ENCODE measurements at regions not wholly inside any gene's neighbourhood (a gene's known extent, or its start where the extent isn't known, plus 50 kb on each side); places are given as distances from the start of the nearest gene placed in this dataset.
A peak's percentile ranks its signal among the peaks of the same experiment; 100 is the strongest.

- no peaks in the 10 kb centered on the region for H4K20me1 ChIP-seq (ENCODE audit: control insufficient read depth, extremely low read depth, insufficient read depth, low read length)
- no peak overlapping the region for H3K4me3 ChIP-seq (replicated peaks in 1 of 4; ENCODE audit: control extremely low read depth in 1 of 4, insufficient read depth in 1 of 4, low read depth in 3 of 4, low read length in 4 of 4)
- H3K36me3 ChIP-seq (ENCODE audit: control insufficient read depth, insufficient read depth, low read length) = no peaks in the 10 kb centered on the region
- no peak overlapping the region for H3K27ac ChIP-seq (ENCODE audit: insufficient read depth, low read length)
- DNase-seq (ENCODE audit: low read depth in 2 of 2) = peak in 1 of 2 donors; percentile 37
- H3K9ac ChIP-seq (ENCODE audit: insufficient read depth, low read length) = no peak overlapping the region
- no peaks in the 10 kb centered on the region for H3K9me3 ChIP-seq (ENCODE audit: control insufficient read depth, insufficient read depth, low read depth, low read length)
- H3K4me2 ChIP-seq (ENCODE audit: extremely low read depth, insufficient read depth, low read length) = no peak overlapping the region
- H3K79me2 ChIP-seq (ENCODE audit: control insufficient read depth, insufficient read depth, low read length) = no peaks in the 10 kb centered on the region
- no peaks in the 10 kb centered on the region for H3K4me1 ChIP-seq (ENCODE audit: control insufficient read depth, extremely low read depth, insufficient read depth, low read length)
- no peak overlapping the region for H2AFZ ChIP-seq (ENCODE audit: low read length)
- no peaks in the 10 kb centered on the region for H3K27me3 ChIP-seq (ENCODE audit: control insufficient read depth, insufficient read depth, low read length)
- TF ChIP-seq EZH2 (IDR thresholded peaks at IDR 0.05; ENCODE audit: low read length, missing control alignments) = no peak
- TF ChIP-seq, protein P1, sequence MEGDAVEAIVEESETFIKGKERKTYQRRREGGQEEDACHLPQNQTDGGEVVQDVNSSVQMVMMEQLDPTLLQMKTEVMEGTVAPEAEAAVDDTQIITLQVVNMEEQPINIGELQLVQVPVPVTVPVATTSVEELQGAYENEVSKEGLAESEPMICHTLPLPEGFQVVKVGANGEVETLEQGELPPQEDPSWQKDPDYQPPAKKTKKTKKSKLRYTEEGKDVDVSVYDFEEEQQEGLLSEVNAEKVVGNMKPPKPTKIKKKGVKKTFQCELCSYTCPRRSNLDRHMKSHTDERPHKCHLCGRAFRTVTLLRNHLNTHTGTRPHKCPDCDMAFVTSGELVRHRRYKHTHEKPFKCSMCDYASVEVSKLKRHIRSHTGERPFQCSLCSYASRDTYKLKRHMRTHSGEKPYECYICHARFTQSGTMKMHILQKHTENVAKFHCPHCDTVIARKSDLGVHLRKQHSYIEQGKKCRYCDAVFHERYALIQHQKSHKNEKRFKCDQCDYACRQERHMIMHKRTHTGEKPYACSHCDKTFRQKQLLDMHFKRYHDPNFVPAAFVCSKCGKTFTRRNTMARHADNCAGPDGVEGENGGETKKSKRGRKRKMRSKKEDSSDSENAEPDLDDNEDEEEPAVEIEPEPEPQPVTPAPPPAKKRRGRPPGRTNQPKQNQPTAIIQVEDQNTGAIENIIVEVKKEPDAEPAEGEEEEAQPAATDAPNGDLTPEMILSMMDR (conservative IDR thresholded peaks at IDR 0.05 in 1 of 2, IDR thresholded peaks at IDR 0.05 in 1 of 2; ENCODE audit: low read depth in 1 of 2, low read length in 2 of 2) = no peak
Observed at GRCh38 chr16:65375651-65376050, 253.8 kb upstream of the CDH11 start.

- H3K4me3 ChIP-seq (replicated peaks in 1 of 4; ENCODE audit: control extremely low read depth in 1 of 4, insufficient read depth in 1 of 4, low read depth in 3 of 4, low read length in 4 of 4) = no peak overlapping the region
- no peaks in the 10 kb centered on the region for H3K79me2 ChIP-seq (ENCODE audit: control insufficient read depth, insufficient read depth, low read length)
- no peak for TF ChIP-seq EZH2 (IDR thresholded peaks at IDR 0.05; ENCODE audit: low read length, missing control alignments)
- TF ChIP-seq, protein P1 (conservative IDR thresholded peaks at IDR 0.05 in 1 of 2, IDR thresholded peaks at IDR 0.05 in 1 of 2; ENCODE audit: low read depth in 1 of 2, low read length in 2 of 2) = no peak
- H3K36me3 ChIP-seq (ENCODE audit: control insufficient read depth, insufficient read depth, low read length) = no peaks in the 10 kb centered on the region
- H3K27me3 ChIP-seq (ENCODE audit: control insufficient read depth, insufficient read depth, low read length) = no peaks in the 10 kb centered on the region
- DNase-seq (ENCODE audit: low read depth in 2 of 2) = no peak
- H3K4me2 ChIP-seq (ENCODE audit: extremely low read depth, insufficient read depth, low read length) = no peak overlapping the region
- H3K4me1 ChIP-seq (ENCODE audit: control insufficient read depth, extremely low read depth, insufficient read depth, low read length) = no peaks in the 10 kb centered on the region
- no peak overlapping the region for H2AFZ ChIP-seq (ENCODE audit: low read length)
- no peaks in the 10 kb centered on the region for H3K9me3 ChIP-seq (ENCODE audit: control insufficient read depth, insufficient read depth, low read depth, low read length)
- no peaks in the 10 kb centered on the region for H4K20me1 ChIP-seq (ENCODE audit: control insufficient read depth, extremely low read depth, insufficient read depth, low read length)
- H3K9ac ChIP-seq (ENCODE audit: insufficient read depth, low read length) = no peak overlapping the region
- no peak overlapping the region for H3K27ac ChIP-seq (ENCODE audit: insufficient read depth, low read length)
Observed at GRCh38 chr16:65373097-65373496, 251.2 kb upstream of the CDH11 start.

DNA sequence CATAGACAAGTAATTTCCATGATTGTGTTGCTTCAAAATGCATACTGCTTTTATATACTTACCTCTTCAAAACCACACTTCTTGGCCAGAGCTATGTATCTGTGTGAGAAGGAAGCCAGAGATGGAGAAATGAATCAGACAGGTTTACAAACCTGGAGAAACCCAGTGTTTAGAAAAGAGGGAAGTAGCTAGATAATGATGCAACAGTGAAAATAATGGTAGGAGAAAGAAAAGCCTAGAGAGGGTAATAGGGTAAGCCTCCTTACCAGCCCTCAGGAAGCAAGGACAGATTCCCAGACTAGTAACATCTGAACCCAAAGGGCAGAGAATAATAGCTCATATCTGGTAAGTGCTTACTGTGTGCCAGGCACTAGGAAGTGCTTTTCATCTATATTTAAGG lies 250.3 kb upstream of the CDH11 start:
- no peaks in the 10 kb centered on the region for H3K9me3 ChIP-seq (ENCODE audit: control insufficient read depth, insufficient read depth, low read depth, low read length)
- TF ChIP-seq EZH2 (IDR thresholded peaks at IDR 0.05; ENCODE audit: low read length, missing control alignments) = no peak
- TF ChIP-seq, protein P1 (conservative IDR thresholded peaks at IDR 0.05 in 1 of 2, IDR thresholded peaks at IDR 0.05 in 1 of 2; ENCODE audit: low read depth in 1 of 2, low read length in 2 of 2) = no peak
- H2AFZ ChIP-seq (ENCODE audit: low read length) = no peak overlapping the region
- no peak overlapping the region for H3K4me2 ChIP-seq (ENCODE audit: extremely low read depth, insufficient read depth, low read length)
- H3K4me1 ChIP-seq (ENCODE audit: control insufficient read depth, extremely low read depth, insufficient read depth, low read length) = no peaks in the 10 kb centered on the region
- no peak for DNase-seq (ENCODE audit: low read depth in 2 of 2)
- H3K36me3 ChIP-seq (ENCODE audit: control insufficient read depth, insufficient read depth, low read length) = no peaks in the 10 kb centered on the region
- no peak overlapping the region for H3K9ac ChIP-seq (ENCODE audit: insufficient read depth, low read length)
- H3K4me3 ChIP-seq (replicated peaks in 1 of 4; ENCODE audit: control extremely low read depth in 1 of 4, insufficient read depth in 1 of 4, low read depth in 3 of 4, low read length in 4 of 4) = no peak overlapping the region
- H3K27me3 ChIP-seq (ENCODE audit: control insufficient read depth, insufficient read depth, low read length) = no peaks in the 10 kb centered on the region
- H4K20me1 ChIP-seq (ENCODE audit: control insufficient read depth, extremely low read depth, insufficient read depth, low read length) = no peaks in the 10 kb centered on the region
- H3K79me2 ChIP-seq (ENCODE audit: control insufficient read depth, insufficient read depth, low read length) = no peaks in the 10 kb centered on the region
- H3K27ac ChIP-seq (ENCODE audit: insufficient read depth, low read length) = no peak overlapping the region
